HG02623 (cell line): ENCODE measurements at regions not wholly inside any gene's neighbourhood (a gene's known extent, or its start where the extent isn't known, plus 50 kb on each side); places are given as distances from the start of the nearest gene placed in this dataset.

Experiments
- ATAC-seq: cut with Tn5 transposase; IDR thresholded peaks from one replicate; pipeline ENCODE4 v1.9.1; 2021; ENCODE audit warnings: moderate library complexity; ENCODE audit not compliant: unreplicated experiment

GRCh38 chr5:93800988-93801811 is 59.8 kb upstream of the POU5F2 start:
- peak; percentile 47 for ATAC-seq

- no peak for ATAC-seq
Observed at GRCh38 chr5:93794954-93795353, 53.6 kb upstream of the POU5F2 start.

- no peak for ATAC-seq
Observed at GRCh38 chr5:93793159-93793781, 51.9 kb upstream of the POU5F2 start.

- no peak for ATAC-seq
Observed at GRCh38 chr5:93791518-93791972, 50.1 kb upstream of the POU5F2 start.
